Hepatocyte (in vitro differentiated cells): ENCODE measurements at regions not wholly inside any gene's neighbourhood (a gene's known extent, or its start where the extent isn't known, plus 50 kb on each side); places are given as distances from the start of the nearest gene placed in this dataset.

Experiments
- DNase-seq: peaks from one replicate; pipeline ENCODE4 v3.0.0-alpha.2; 2016; ENCODE audit warnings: low spot score
- H2AFZ ChIP-seq: fragments of 200-600 bp; sonication (generic); 2 replicates; pipeline ENCODE4 v1.6.0; 2016; ENCODE audit warnings: antibody characterized with exemption, mild to moderate bottlenecking
- H3K27ac ChIP-seq: fragments of 200-600 bp; sonication (generic); 2 replicates; pipeline ENCODE4 v1.5.1; 2016; ENCODE audit warnings: mild to moderate bottlenecking
- H3K27me3 ChIP-seq: fragments of 200-600 bp; sonication (generic); 2 replicates; pipeline ENCODE4 v1.6.1; 2016
- H3K36me3 ChIP-seq: fragments of 200-600 bp; sonication (generic); replicated peaks from 2 replicates; pipeline ENCODE4 v1.5.1; 2016; ENCODE audit warnings: low read depth; ENCODE audit not compliant: insufficient read depth
- H3K4me1 ChIP-seq: fragments of 200-600 bp; sonication (generic); 2 replicates; pipeline ENCODE4 v1.5.1; 2016; ENCODE audit warnings: mild to moderate bottlenecking, moderate library complexity; ENCODE audit not compliant: insufficient read depth
- H3K4me2 ChIP-seq: fragments of 200-600 bp; sonication (generic); 2 replicates; pipeline ENCODE4 v1.6.0; 2016
- H3K4me3 ChIP-seq: fragments of 200-600 bp; sonication (generic); 2 replicates; pipeline ENCODE4 v1.5.1; 2016; ENCODE audit warnings: mild to moderate bottlenecking
- H3K79me2 ChIP-seq: fragments of 200-600 bp; sonication (generic); 2 replicates; pipeline ENCODE4 v1.6.0; 2017; ENCODE audit warnings: mild to moderate bottlenecking
- H3K9me2 ChIP-seq: fragments of 200-600 bp; sonication (generic); replicated peaks from 2 replicates; pipeline ENCODE4 v1.6.0; 2017; ENCODE audit warnings: mild to moderate bottlenecking; ENCODE audit not compliant: insufficient read depth
- H3K9me3 ChIP-seq: fragments of 200-600 bp; sonication (generic); 2 replicates; pipeline ENCODE4 v1.5.1; 2016; ENCODE audit warnings: low read depth, mild to moderate bottlenecking
- H4K20me1 ChIP-seq: fragments of 200-600 bp; sonication (generic); 2 replicates; pipeline ENCODE4 v1.6.0; 2016; ENCODE audit warnings: mild to moderate bottlenecking; ENCODE audit not compliant: insufficient read depth, poor library complexity, severe bottlenecking
- EZH2 ChIP-seq: fragments of 200-600 bp; sonication (generic); IDR thresholded peaks from 2 replicates; pipeline ENCODE4 v1.6.1; 2016; ENCODE audit warnings: antibody characterized with exemption, mild to moderate bottlenecking, borderline replicate concordance
- EZH2phosphoT487 ChIP-seq: fragments of 200-600 bp; sonication (generic); IDR thresholded peaks from one replicate; pipeline ENCODE4 v1.6.1; 2018; ENCODE audit warnings: antibody characterized with exemption, mild to moderate bottlenecking, low read depth, moderate library complexity; ENCODE audit not compliant: unreplicated experiment, severe bottlenecking
- WGBS: methylation state at CpG from one replicate; pipeline ENCODE4 v1.1.6; 2016; ENCODE audit warnings: low lambda C conversion rate; ENCODE audit errors: missing lambda C conversion rate; 5-methylcytosine and 5-hydroxymethylcytosine counted together
- TF ChIP-seq, protein P1 (sequence below): fragments of 200-600 bp; sonication (generic); IDR thresholded peaks from 2 replicates; pipeline ENCODE4 v1.5.1; 2016; ENCODE audit warnings: antibody characterized with exemption, mild to moderate bottlenecking; ENCODE audit not compliant: poor library complexity

DNA sequence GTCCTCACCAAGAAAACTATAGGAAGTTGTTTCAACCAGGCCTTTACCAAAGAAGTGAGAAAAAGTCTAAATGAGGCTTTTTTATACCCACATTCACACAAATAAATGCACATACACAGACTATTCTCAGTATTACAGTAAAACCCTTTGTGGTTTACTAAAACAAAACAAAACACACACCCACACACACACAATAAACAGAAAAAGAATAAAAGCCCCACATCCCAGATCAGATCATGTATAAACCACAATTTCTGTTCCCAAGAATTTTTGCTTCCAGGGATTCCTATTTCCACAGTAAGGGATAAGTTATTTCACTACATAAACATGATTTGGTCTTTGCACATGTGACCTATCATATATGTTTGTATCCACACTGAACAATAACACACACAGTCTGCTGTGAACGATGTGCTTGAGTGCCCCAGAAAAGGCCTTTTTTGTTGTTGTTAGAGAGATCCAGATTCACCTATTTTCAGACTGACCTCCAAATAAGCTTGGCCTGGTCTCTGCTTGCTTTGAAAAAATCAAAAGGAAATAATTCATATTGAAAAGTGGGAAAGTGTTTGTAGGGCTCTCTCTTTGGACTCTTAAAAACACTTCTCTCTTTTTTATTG is 283.4 kb upstream of the ATP11B start:
- H3K27ac ChIP-seq: no peak overlapping the region
- 57% methylated on average over 1 of the region's 1 CpG for WGBS
- H3K9me2 ChIP-seq: no peaks in the 10 kb centered on the region
- DNase-seq: no peak
- H2AFZ ChIP-seq: no peak overlapping the region
- peaks cover 6% of the 10 kb centered on the region for H3K4me1 ChIP-seq
- H4K20me1 ChIP-seq: no peaks in the 10 kb centered on the region
- no peak for TF ChIP-seq EZH2phosphoT487
- TF ChIP-seq EZH2: no peak
- TF ChIP-seq, protein P1, sequence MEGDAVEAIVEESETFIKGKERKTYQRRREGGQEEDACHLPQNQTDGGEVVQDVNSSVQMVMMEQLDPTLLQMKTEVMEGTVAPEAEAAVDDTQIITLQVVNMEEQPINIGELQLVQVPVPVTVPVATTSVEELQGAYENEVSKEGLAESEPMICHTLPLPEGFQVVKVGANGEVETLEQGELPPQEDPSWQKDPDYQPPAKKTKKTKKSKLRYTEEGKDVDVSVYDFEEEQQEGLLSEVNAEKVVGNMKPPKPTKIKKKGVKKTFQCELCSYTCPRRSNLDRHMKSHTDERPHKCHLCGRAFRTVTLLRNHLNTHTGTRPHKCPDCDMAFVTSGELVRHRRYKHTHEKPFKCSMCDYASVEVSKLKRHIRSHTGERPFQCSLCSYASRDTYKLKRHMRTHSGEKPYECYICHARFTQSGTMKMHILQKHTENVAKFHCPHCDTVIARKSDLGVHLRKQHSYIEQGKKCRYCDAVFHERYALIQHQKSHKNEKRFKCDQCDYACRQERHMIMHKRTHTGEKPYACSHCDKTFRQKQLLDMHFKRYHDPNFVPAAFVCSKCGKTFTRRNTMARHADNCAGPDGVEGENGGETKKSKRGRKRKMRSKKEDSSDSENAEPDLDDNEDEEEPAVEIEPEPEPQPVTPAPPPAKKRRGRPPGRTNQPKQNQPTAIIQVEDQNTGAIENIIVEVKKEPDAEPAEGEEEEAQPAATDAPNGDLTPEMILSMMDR: no peak
- no peaks in the 10 kb centered on the region for H3K27me3 ChIP-seq
- H3K9me3 ChIP-seq: no peaks in the 10 kb centered on the region
- no peak overlapping the region for H3K4me3 ChIP-seq
- no peak overlapping the region for H3K4me2 ChIP-seq
- H3K36me3 ChIP-seq: no peaks in the 10 kb centered on the region
- H3K79me2 ChIP-seq: no peaks in the 10 kb centered on the region

DNA sequence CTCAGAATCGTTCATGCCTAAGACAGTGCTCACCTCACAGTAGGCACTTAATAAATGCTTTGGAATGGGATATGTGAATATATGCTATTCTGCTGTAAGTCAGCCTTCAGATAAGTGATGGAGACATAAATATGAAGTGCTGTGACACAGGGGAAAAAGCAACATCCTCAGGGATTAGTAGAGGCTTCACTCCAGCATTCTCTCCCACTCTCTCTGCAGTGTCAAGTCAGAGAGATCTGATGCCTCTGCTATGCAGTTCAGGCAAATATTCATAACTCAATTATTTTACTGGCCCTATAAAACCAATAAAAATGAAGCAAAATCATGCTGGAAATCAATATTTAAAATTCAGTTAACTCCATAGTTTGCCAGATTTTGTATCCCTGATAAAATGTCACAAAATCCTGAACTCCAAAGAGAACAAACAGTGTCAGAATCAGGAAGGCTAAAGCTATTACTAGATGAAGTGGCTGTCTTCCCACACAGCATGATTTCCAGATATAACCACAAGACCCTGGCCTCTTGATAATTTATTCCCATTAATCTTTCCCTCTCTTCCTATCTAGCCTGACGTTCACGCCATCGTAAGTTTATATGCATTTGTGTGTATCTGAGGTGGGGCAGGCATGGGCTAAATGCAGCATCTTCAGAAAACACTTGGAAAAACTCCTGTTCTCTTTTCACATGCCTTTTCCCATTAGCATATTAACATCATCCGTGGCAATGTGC is 278.9 kb upstream of the ATP11B start:
- no peak overlapping the region for H2AFZ ChIP-seq

DNA sequence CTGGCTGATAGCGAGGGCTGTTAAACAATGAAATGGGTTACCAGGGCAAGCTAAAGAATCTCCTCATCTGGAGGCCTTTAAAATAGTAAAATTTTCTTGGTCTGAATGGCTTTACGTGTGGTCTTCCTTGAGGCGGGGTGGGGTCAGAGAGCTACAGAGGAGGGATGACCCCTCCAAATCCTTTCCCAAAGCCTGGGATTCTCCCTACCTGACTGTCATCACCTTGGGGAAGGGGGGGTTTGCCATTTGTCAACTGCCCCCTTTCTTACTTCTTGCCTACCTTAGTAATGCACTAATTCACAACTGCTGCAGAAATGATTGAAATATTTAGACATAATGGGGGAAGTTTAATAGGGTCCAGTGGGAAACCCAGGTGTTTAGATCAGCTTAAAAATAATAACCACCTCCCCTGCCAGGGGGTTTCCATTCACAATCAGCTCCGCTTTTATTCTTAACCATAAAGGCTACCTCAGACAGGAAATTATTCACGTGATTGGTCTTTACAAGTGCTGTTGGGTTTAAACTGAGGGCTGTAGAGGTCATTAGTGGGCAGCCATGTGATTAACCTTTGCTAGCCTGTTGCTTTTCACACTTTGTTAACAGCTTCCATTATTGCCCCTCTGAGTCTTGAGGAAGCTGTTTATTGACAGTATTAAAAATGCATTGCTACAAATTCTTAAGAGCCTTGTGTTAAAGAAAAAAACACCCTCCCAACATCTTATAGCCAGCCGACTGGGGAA is 276.5 kb upstream of the ATP11B start:
- H3K4me1 ChIP-seq: no peaks in the 10 kb centered on the region
- no peaks in the 10 kb centered on the region for H3K36me3 ChIP-seq
- no peak overlapping the region for H3K4me3 ChIP-seq
- H3K9me2 ChIP-seq: peaks cover 3% of the 10 kb centered on the region
- H2AFZ ChIP-seq: no peak overlapping the region
- no peaks in the 10 kb centered on the region for H4K20me1 ChIP-seq
- H3K9me3 ChIP-seq: no peaks in the 10 kb centered on the region
- H3K4me2 ChIP-seq: no peak overlapping the region
- DNase-seq: no peak
- TF ChIP-seq EZH2phosphoT487 (no peak), EZH2 (no peak)
- TF ChIP-seq, protein P1: no peak
- H3K27me3 ChIP-seq: no peaks in the 10 kb centered on the region
- WGBS: 71% methylated on average over 6 of the region's 6 CpGs
- no peak overlapping the region for H3K27ac ChIP-seq
- H3K79me2 ChIP-seq: no peaks in the 10 kb centered on the region

More for the DNA sequence above, 278.9 kb upstream of the ATP11B start:
- no peak for DNase-seq
- no peaks in the 10 kb centered on the region for H3K79me2 ChIP-seq
- no peak for TF ChIP-seq EZH2phosphoT487
- H3K9me3 ChIP-seq: no peaks in the 10 kb centered on the region
- H3K9me2 ChIP-seq: peaks cover 3% of the 10 kb centered on the region
- 88% methylated on average over 5 of the region's 5 CpGs for WGBS
- H3K27me3 ChIP-seq: no peaks in the 10 kb centered on the region
- no peak overlapping the region for H3K27ac ChIP-seq
- peaks cover 6% of the 10 kb centered on the region for H3K4me1 ChIP-seq
- H3K4me3 ChIP-seq: no peak overlapping the region
- no peaks in the 10 kb centered on the region for H3K36me3 ChIP-seq
- no peaks in the 10 kb centered on the region for H4K20me1 ChIP-seq
- no peak overlapping the region for H3K4me2 ChIP-seq

DNA sequence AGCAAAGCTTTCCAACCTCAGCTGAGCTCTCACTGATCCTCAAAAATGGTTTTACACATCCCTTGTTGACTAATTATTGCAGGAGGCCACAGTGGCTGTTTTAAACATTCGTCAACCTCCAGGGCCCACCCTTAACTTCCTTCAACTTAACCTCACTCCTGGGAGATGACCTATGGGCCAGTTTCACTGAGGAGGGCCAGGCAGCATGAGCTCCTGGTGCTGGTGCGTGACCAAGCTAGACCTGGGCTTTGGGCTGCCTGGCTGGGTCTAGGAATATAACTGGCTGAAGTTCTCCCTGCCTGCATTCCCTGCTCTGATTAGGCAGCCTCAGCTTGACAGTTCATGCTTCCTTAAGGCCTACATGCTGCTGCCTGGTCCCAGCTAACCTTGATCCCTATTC is 273.7 kb upstream of the ATP11B start:
- H3K4me1 ChIP-seq: no peaks in the 10 kb centered on the region

More for the DNA sequence above, 273.7 kb upstream of the ATP11B start:
- no peaks in the 10 kb centered on the region for H3K27me3 ChIP-seq
- no peak overlapping the region for H3K4me2 ChIP-seq
- 83% methylated on average over 2 of the region's 2 CpGs for WGBS
- TF ChIP-seq EZH2phosphoT487: no peak
- H3K27ac ChIP-seq: no peak overlapping the region
- H3K36me3 ChIP-seq: no peaks in the 10 kb centered on the region
- no peaks in the 10 kb centered on the region for H3K79me2 ChIP-seq
- H3K9me3 ChIP-seq: no peaks in the 10 kb centered on the region
- H3K4me3 ChIP-seq: no peak overlapping the region
- no peak for DNase-seq
- H4K20me1 ChIP-seq: no peaks in the 10 kb centered on the region
- no peak overlapping the region for H2AFZ ChIP-seq
- peaks cover 3% of the 10 kb centered on the region for H3K9me2 ChIP-seq
